ENCODE measurements at regions not wholly inside any gene's neighbourhood (a gene's known extent, or its start where the extent isn't known, plus 50 kb on each side); places are given as distances from the start of the nearest gene placed in this dataset.

DNA sequence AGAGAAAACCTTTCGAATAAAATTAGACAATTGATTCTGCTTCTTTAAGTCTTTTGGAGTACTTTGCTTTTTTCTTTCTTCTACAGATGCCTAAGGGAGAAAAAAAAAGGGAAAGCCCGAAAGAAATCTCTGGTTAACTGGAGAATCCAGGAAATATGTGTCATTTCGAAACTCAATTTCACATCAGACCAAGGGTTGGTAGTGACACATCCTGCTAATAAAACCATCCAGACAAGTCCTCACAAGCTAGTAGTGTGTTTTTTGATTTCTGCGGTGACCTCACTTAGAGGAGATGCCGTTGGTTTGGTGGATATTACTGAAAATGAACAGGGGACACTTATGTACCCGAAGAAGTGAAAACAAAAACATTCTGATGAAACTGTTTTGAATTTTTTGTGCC is 726.5 kb upstream of the ADAMTS5 start:
- no peak for DNase-seq (ENCODE audit: low spot score in 2 of 2, unreplicated experiment in 2 of 2)
- Mint-ChIP-seq H3K9me3 (peaks cover 7% of the 10 kb centered on the region), H3K4me3 (no peak overlapping the region), H3K36me3 (peaks cover 2% of the 10 kb centered on the region), H3K4me1 (no peaks in the 10 kb centered on the region), H3K27me3 (ENCODE audit: low read depth) (no peaks in the 10 kb centered on the region), H3K27ac (no peak overlapping the region)
- TF ChIP-seq, protein P1, sequence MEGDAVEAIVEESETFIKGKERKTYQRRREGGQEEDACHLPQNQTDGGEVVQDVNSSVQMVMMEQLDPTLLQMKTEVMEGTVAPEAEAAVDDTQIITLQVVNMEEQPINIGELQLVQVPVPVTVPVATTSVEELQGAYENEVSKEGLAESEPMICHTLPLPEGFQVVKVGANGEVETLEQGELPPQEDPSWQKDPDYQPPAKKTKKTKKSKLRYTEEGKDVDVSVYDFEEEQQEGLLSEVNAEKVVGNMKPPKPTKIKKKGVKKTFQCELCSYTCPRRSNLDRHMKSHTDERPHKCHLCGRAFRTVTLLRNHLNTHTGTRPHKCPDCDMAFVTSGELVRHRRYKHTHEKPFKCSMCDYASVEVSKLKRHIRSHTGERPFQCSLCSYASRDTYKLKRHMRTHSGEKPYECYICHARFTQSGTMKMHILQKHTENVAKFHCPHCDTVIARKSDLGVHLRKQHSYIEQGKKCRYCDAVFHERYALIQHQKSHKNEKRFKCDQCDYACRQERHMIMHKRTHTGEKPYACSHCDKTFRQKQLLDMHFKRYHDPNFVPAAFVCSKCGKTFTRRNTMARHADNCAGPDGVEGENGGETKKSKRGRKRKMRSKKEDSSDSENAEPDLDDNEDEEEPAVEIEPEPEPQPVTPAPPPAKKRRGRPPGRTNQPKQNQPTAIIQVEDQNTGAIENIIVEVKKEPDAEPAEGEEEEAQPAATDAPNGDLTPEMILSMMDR (IDR thresholded peaks at IDR 0.05; ENCODE audit: unreplicated experiment): no peak

DNA sequence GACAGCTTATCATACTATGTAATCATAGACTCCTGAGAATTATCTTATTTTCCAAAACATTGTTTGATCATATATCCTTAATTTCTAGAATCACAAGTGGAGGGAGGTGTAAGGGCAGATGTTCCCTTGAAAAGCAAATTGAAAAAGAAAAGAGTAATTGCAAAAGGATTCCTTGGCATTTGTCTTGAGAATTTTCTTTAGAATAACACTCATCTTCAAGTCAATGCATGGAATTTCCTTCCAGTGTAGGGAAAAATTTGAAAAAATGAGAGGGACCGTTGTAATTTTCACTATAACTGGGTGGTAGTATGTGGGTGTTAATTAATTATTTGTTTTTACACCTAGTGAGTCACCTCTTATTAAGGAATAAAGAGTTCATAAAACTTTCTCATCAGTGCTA is 724.6 kb upstream of the ADAMTS5 start:
- DNase-seq (ENCODE audit: low spot score in 2 of 2, unreplicated experiment in 2 of 2): no peak
- no peak overlapping the region for H3K27ac Mint-ChIP-seq
- H3K9me3 Mint-ChIP-seq: peaks cover 15% of the 10 kb centered on the region
- H3K4me3 Mint-ChIP-seq: no peak overlapping the region
- TF ChIP-seq, protein P1 (IDR thresholded peaks at IDR 0.05; ENCODE audit: unreplicated experiment): no peak
- no peaks in the 10 kb centered on the region for H3K4me1 Mint-ChIP-seq
- peaks cover 5% of the 10 kb centered on the region for H3K36me3 Mint-ChIP-seq
- no peaks in the 10 kb centered on the region for H3K27me3 Mint-ChIP-seq (ENCODE audit: low read depth)

DNA sequence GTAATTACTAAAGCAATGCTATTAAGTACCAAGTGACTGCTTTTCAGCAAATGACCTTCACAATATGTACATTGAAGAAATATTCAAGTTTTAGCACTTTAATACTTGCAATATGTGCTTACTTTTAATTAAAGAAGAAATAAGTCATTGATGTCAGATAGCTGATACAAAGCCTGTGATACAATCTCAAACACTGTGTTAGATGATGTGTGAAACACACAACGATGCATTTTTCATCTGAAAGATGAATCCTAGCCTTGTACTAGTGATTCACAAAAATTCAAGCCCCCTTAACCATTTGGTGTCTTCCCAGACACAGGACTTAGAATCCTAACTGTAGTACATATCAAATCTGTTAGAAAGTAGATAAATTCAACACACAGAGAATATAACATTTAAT is 724.1 kb upstream of the ADAMTS5 start:
- Mint-ChIP-seq H3K9me3 (peaks cover 15% of the 10 kb centered on the region), H3K27ac (no peak overlapping the region), H3K27me3 (ENCODE audit: low read depth) (no peaks in the 10 kb centered on the region), H3K4me1 (no peaks in the 10 kb centered on the region), H3K36me3 (peaks cover 5% of the 10 kb centered on the region), H3K4me3 (no peak overlapping the region)
- TF ChIP-seq, protein P1 (IDR thresholded peaks at IDR 0.05; ENCODE audit: unreplicated experiment): no peak
- no peak for DNase-seq (ENCODE audit: low spot score in 2 of 2, unreplicated experiment in 2 of 2)

DNA sequence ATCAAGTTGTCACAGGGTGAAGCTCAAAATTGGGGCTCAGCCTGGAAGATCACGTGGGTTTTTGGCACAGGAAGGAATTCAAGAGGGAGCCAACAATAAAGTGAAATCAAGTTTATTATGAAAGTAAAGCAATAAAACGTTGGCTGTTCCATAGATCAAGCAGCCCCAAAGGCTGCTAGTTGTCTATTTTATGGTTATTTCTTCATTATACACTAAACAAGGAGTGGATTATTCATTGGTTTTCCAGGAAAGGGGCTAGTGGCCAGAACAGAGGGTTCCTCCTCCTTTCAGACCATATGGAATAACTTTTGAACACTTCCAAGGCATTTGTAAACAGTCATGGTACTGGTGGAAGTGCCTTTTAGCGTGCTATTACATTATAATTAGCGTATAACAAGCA is 723.5 kb upstream of the ADAMTS5 start:
- Mint-ChIP-seq H3K4me1 (no peaks in the 10 kb centered on the region), H3K9me3 (peaks cover 19% of the 10 kb centered on the region), H3K4me3 (no peak overlapping the region), H3K36me3 (peaks cover 5% of the 10 kb centered on the region), H3K27ac (no peak overlapping the region), H3K27me3 (ENCODE audit: low read depth) (no peaks in the 10 kb centered on the region)
- no peak for DNase-seq (ENCODE audit: low spot score in 2 of 2, unreplicated experiment in 2 of 2)
- TF ChIP-seq, protein P1 (IDR thresholded peaks at IDR 0.05; ENCODE audit: unreplicated experiment): no peak

DNA sequence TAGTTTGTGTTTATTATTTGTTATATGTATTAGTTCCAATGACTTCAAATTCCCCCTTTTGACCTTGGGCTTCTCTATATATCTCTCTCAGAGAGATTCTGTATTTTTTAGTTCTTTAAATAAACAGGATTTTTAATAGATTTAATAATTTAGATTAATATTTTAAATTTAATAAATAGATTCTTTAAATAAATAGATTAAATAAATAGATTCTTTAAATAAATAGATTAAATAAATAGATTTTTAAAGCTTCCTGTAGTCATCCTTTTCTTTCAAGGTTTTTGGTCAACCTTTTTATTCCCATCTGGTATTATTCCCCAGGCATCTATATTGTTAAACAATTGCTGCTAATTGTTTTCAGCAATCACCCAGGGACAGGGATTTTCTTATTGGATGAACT is 721.9 kb upstream of the ADAMTS5 start:
- no peaks in the 10 kb centered on the region for H3K27me3 Mint-ChIP-seq (ENCODE audit: low read depth)
- TF ChIP-seq, protein P1 (IDR thresholded peaks at IDR 0.05; ENCODE audit: unreplicated experiment): no peak
- no peak for DNase-seq (ENCODE audit: low spot score in 2 of 2, unreplicated experiment in 2 of 2)
- no peak overlapping the region for H3K27ac Mint-ChIP-seq
- H3K9me3 Mint-ChIP-seq: peaks cover 19% of the 10 kb centered on the region
- peaks cover 5% of the 10 kb centered on the region for H3K36me3 Mint-ChIP-seq
- no peaks in the 10 kb centered on the region for H3K4me1 Mint-ChIP-seq
- no peak overlapping the region for H3K4me3 Mint-ChIP-seq

DNA sequence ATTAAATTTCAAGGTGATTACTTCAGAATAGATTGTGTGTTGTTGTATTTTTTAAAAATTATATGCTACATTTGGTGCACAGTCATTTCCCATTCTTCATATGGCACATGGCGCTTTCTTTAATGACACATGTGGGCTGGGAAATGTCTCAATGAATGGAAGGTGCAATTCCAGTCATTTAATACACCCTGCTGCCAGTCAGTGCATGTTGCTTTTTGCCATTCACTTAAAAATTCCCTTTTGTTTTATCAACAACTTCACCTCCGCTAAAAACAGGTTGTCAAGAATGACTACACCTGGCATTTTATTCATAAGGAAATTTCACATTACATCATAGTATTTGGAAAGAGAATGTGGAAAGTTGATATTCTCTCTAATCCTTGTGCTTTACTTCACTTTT is 716.4 kb upstream of the ADAMTS5 start:
- TF ChIP-seq, protein P1 (IDR thresholded peaks at IDR 0.05; ENCODE audit: unreplicated experiment): no peak
- Mint-ChIP-seq H3K4me1 (no peaks in the 10 kb centered on the region), H3K9me3 (peaks cover 28% of the 10 kb centered on the region), H3K4me3 (no peak overlapping the region), H3K27ac (no peak overlapping the region), H3K36me3 (peaks cover 2% of the 10 kb centered on the region), H3K27me3 (ENCODE audit: low read depth) (no peaks in the 10 kb centered on the region)
- no peak for DNase-seq (ENCODE audit: low spot score in 2 of 2, unreplicated experiment in 2 of 2)

Data from mesothelial cell of epicardium (in vitro differentiated cells).